ENCODE measurements at regions not wholly inside any gene's neighbourhood (a gene's known extent, or its start where the extent isn't known, plus 50 kb on each side); places are given as distances from the start of the nearest gene placed in this dataset.

DNA sequence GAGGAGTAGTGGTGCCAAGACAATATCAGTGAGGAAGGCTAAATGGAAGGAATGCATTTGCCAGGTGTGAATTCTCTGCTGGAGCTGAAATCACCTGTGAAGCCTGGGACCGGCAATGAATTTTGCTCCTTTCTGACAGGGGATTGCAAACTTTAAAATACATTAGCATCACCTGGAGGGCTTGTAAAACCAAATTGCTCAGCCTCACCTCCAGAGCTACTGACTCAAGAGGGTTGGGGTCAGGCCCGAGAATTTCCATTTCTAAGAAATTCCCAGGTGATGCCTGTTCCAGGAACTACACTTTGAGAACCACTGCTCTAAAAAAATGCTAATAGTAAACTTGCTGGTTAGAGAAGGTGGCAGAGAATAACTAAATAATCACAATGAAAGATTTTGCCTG, 445.6 kb upstream of the RBMS3 start:
- TF ChIP-seq, protein P1, sequence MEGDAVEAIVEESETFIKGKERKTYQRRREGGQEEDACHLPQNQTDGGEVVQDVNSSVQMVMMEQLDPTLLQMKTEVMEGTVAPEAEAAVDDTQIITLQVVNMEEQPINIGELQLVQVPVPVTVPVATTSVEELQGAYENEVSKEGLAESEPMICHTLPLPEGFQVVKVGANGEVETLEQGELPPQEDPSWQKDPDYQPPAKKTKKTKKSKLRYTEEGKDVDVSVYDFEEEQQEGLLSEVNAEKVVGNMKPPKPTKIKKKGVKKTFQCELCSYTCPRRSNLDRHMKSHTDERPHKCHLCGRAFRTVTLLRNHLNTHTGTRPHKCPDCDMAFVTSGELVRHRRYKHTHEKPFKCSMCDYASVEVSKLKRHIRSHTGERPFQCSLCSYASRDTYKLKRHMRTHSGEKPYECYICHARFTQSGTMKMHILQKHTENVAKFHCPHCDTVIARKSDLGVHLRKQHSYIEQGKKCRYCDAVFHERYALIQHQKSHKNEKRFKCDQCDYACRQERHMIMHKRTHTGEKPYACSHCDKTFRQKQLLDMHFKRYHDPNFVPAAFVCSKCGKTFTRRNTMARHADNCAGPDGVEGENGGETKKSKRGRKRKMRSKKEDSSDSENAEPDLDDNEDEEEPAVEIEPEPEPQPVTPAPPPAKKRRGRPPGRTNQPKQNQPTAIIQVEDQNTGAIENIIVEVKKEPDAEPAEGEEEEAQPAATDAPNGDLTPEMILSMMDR (IDR thresholded peaks at IDR 0.05): no peak
- TF ChIP-seq TCF7L2 (IDR thresholded peaks at IDR 0.05; ENCODE audit: low read depth, low read length) (no peak), POLR2AphosphoS5 (IDR thresholded peaks at IDR 0.05; ENCODE audit: low read depth, low read length) (no peak)
